GM12878 (cell line): ENCODE measurements at regions not wholly inside any gene's neighbourhood (a gene's known extent, or its start where the extent isn't known, plus 50 kb on each side); places are given as distances from the start of the nearest gene placed in this dataset.

Experiments used
- ATAC-seq: fragments of 200-7000 bp; cut with Tn5 transposase; 3 replicates; pipeline ENCODE4 v1.9.1; 2020; ENCODE audit warnings: mild to moderate bottlenecking, moderate library complexity
- BruUV-seq: library from RNA; stranded (reverse); fragments of 400-500 nt; replicated peaks from 2 replicates; lab custom pipeline; 2021; lab: Mats Ljungman, UMichigan
- CTCF ChIA-PET: fragments of 300-600 bp; sonication (Branson Sonifier 250); formaldehyde crosslinking; extraction: SDS; loops from one replicate; lab custom pipeline; 2021; ENCODE audit warnings: inconsistent platforms; lab: Yijun Ruan, JAX
- POLR2A ChIA-PET: fragments of 350-600 bp; formaldehyde crosslinking; extraction: SDS; loops from one replicate; lab custom pipeline; 2021; ENCODE audit warnings: inconsistent platforms; lab: Charles Lee
- RAD21 ChIA-PET: fragments of 300-600 bp; sonication (Branson Sonifier 250); formaldehyde crosslinking; loops from one replicate; lab custom pipeline; 2023; ENCODE audit warnings: antibody characterized with exemption; ENCODE audit not compliant: unreplicated experiment; lab: Charles Lee
- SMC1A ChIA-PET: fragments of 300-600 bp; sonication (Branson Sonifier 250); formaldehyde crosslinking; loops from one replicate; lab custom pipeline; 2023; ENCODE audit not compliant: unreplicated experiment, uncharacterized antibody; lab: Charles Lee
- DNase-seq: peaks from one replicate; pipeline ENCODE4 v3.0.0-alpha.2; 2011; ENCODE audit warnings: low read depth, low spot score
- FAIRE-seq: peaks from 3 replicates; lab custom pipeline; 2011; peaks lifted over from hg19 to GRCh38; lab: Jason Lieb, UNC
- H2AFZ ChIP-seq: 2 replicates; pipeline ENCODE4 v1.6.0; 2011; ENCODE audit warnings: low read depth, low read length, control low read depth; ENCODE audit not compliant: control insufficient read depth
- H3K27ac ChIP-seq: 2 replicates; pipeline ENCODE4 v1.5.1; 2011; ENCODE audit warnings: control low read depth; ENCODE audit not compliant: control insufficient read depth, insufficient read depth
- H3K27me3 ChIP-seq, 2 experiments: replicated peaks in 1 of 2; 2 replicates each; pipeline versions ENCODE4 v1.6.0 to v1.6.1; 2011; ENCODE audit warnings: low read length in 1 of 2; ENCODE audit not compliant: control insufficient read depth in 2 of 2, insufficient read depth in 2 of 2
- H3K36me3 ChIP-seq, 2 experiments: 2 replicates each; pipeline ENCODE4 v1.5.1; 2011; ENCODE audit warnings: low read length in 1 of 2; ENCODE audit not compliant: control insufficient read depth in 2 of 2, insufficient read depth in 2 of 2
- H3K4me1 ChIP-seq: 2 replicates; pipeline ENCODE4 v1.6.1; 2011; ENCODE audit warnings: mild to moderate bottlenecking, low read length, moderate library complexity, mixed read lengths; ENCODE audit not compliant: control insufficient read depth, insufficient read depth
- H3K4me2 ChIP-seq: 2 replicates; pipeline ENCODE4 v1.6.0; 2011; ENCODE audit warnings: control low read depth; ENCODE audit not compliant: control insufficient read depth, insufficient read depth
- H3K4me3 ChIP-seq: fragments of 200-600 bp; sonication (generic); 2 replicates; pipeline ENCODE4 v1.5.1; 2016
- H3K79me2 ChIP-seq: 2 replicates; pipeline ENCODE4 v1.6.0; 2011; ENCODE audit warnings: low read length; ENCODE audit not compliant: control insufficient read depth, insufficient read depth
- H3K9ac ChIP-seq: 2 replicates; pipeline ENCODE4 v1.8.0; 2011; ENCODE audit warnings: low read length, control low read depth, mixed read lengths; ENCODE audit not compliant: control insufficient read depth, insufficient read depth
- H3K9me3 ChIP-seq: replicated peaks from 3 replicates; pipeline ENCODE4 v1.5.1; 2011; ENCODE audit warnings: mild to moderate bottlenecking, low read length; ENCODE audit not compliant: control insufficient read depth, insufficient read depth
- H4K20me1 ChIP-seq: 2 replicates; pipeline ENCODE4 v1.6.0; 2011; ENCODE audit not compliant: control insufficient read depth, insufficient read depth
- ATF3 ChIP-seq: IDR thresholded peaks from 2 replicates; pipeline ENCODE4 v1.6.1; 2011; ENCODE audit warnings: low read depth, mild to moderate bottlenecking, low read length, moderate library complexity, borderline replicate concordance; ENCODE audit errors: extremely low read depth
- BCL11A ChIP-seq: IDR thresholded peaks from 2 replicates; pipeline ENCODE4 v1.6.1; 2011; ENCODE audit warnings: low read depth, low read length
- IRF3 ChIP-seq: fragments of 450-650 bp; IDR thresholded peaks from 2 replicates; pipeline ENCODE4 v1.6.1; 2014; ENCODE audit warnings: mild to moderate bottlenecking
- MYB ChIP-seq: fragments of 150-350 bp; IDR thresholded peaks from 2 replicates; pipeline ENCODE4 v1.6.1; 2014; ENCODE audit warnings: mild to moderate bottlenecking, low read depth, low read length, borderline replicate concordance
- NRF1 ChIP-seq: conservative IDR thresholded peaks from 2 replicates; pipeline ENCODE4 v1.6.1; 2011; ENCODE audit warnings: mild to moderate bottlenecking, low read depth, low read length, improper control_type of control experiment
- SREBF1 ChIP-seq: IDR thresholded peaks from 2 replicates; pipeline ENCODE4 v1.6.1; 2012; ENCODE audit warnings: mild to moderate bottlenecking, low read length
- SRF ChIP-seq, 2 experiments: IDR thresholded peaks; 2 replicates each; pipeline ENCODE4 v1.6.1; 2011; ENCODE audit warnings: low read depth in 2 of 2, low read length in 2 of 2, mild to moderate bottlenecking in 1 of 2, moderate library complexity in 1 of 2
- ZBTB33 ChIP-seq: fragments of 450-650 bp; IDR thresholded peaks from 2 replicates; pipeline ENCODE4 v1.6.1; 2017; ENCODE audit warnings: mild to moderate bottlenecking
- ZNF24 ChIP-seq: fragments of 450-650 bp; IDR thresholded peaks from 2 replicates; pipeline ENCODE4 v1.6.1; 2017; ENCODE audit warnings: antibody characterized with exemption, mild to moderate bottlenecking
- ZNF274 ChIP-seq: IDR thresholded peaks from one replicate; pipeline ENCODE4 v1.8.0; 2011; ENCODE audit not compliant: insufficient read length, insufficient read depth
- ZNF687 ChIP-seq: fragments of 450-650 bp; IDR thresholded peaks from 2 replicates; pipeline ENCODE4 v1.6.1; 2017; ENCODE audit warnings: mild to moderate bottlenecking, moderate library complexity
- in situ Hi-C: fragments of 300-500 bp; cut with MboI; formaldehyde crosslinking; loops from 9 replicates; pipeline ENCODE4 v1.14.3; 2018; ENCODE audit warnings: mixed read lengths
- intact Hi-C: fragments of 100-400 bp; cut with micrococcal nuclease; formaldehyde crosslinking; loops from one replicate; pipeline ENCODE4 v1.14.2; 2022; ENCODE audit not compliant: unreplicated experiment

GRCh38 chr5:3701694-3702093 is 106.1 kb downstream of the IRX1 start (continued):
- TF ChIP-seq ATF3 = no peak
- TF ChIP-seq MYB = no peak
- no peak for TF ChIP-seq ZNF687
- TF ChIP-seq, all 136 proteins: peak for 0

- in situ Hi-C loops = no loop called here
- ChIA-PET CTCF (no interaction called here), POLR2A (no interaction called here), SMC1A (no interaction called here), RAD21 (no interaction called here)
- BruUV-seq = no TSS peak
- FAIRE-seq (no peak), DNase-seq (no peak), ATAC-seq (no peak)
- no peak for TF ChIP-seq NRF1
- no peak for TF ChIP-seq ZNF24
- TF ChIP-seq BCL11A = no peak
- TF ChIP-seq ZNF274 = no peak
- no peak for TF ChIP-seq SREBF1
- TF ChIP-seq ZBTB33 = no peak
- TF ChIP-seq IRF3 = no peak
- TF ChIP-seq SRF (IDR thresholded peaks at IDR 0.05; ENCODE audit: low read depth in 2 of 2, low read length in 2 of 2) = no peak
- H3K4me1 ChIP-seq = no peaks in the 10 kb centered on the region
- no peaks in the 10 kb centered on the region for H3K79me2 ChIP-seq
- H3K27me3 ChIP-seq = no peaks in the 10 kb centered on the region
- no peak overlapping the region for H2AFZ ChIP-seq
- no peak overlapping the region for H3K4me2 ChIP-seq
- no peaks in the 10 kb centered on the region for H4K20me1 ChIP-seq
- H3K4me3 ChIP-seq = no peak overlapping the region
- no peak overlapping the region for H3K27ac ChIP-seq
- intact Hi-C loops = no loop called here
- no peaks in the 10 kb centered on the region for H3K36me3 ChIP-seq
- no peaks in the 10 kb centered on the region; the same call in 2 of the 3 replicates for H3K9me3 ChIP-seq
- H3K9ac ChIP-seq = no peak overlapping the region
Measured at GRCh38 chr5:3704661-3705060, 109.0 kb downstream of the IRX1 start.
